ENCODE measurements at regions not wholly inside any gene's neighbourhood (a gene's known extent, or its start where the extent isn't known, plus 50 kb on each side); places are given as distances from the start of the nearest gene placed in this dataset.
"Not testable (repeated sequence)": the region's sequence is repeated elsewhere in the genome, so short reads cannot be mapped to it uniquely, and the experiment has no call there.

- Histone ChIP-seq H3K56ac (ENCODE audit: insufficient read length, low read depth, low read length) (no peak overlapping the region), H3K4me1 (ENCODE audit: insufficient read depth, low read length) (no peaks in the 10 kb centered on the region), H3K27ac (ENCODE audit: insufficient read length, low read depth, low read length) (no peak overlapping the region), H3K4ac (ENCODE audit: low read depth, low read length) (no peak overlapping the region), H3K9me3 (ENCODE audit: control insufficient read depth, low read depth, low read length) (no peaks in the 10 kb centered on the region), H3K23ac (ENCODE audit: insufficient read length, low read depth, low read length) (no peak overlapping the region), H3K9ac (ENCODE audit: extremely low read depth, insufficient read length, low read length) (no peak overlapping the region), H3K18ac (ENCODE audit: insufficient read length, low read depth, low read length) (no peak overlapping the region), H3K23me2 (ENCODE audit: insufficient read length, low read depth, low read length, poor library complexity, severe bottlenecking) (no peaks in the 10 kb centered on the region), H3K4me2 (ENCODE audit: insufficient read depth, insufficient read length, low read length) (no peak overlapping the region), H3K14ac (ENCODE audit: insufficient read depth, low read length) (no peak overlapping the region), H4K91ac (ENCODE audit: insufficient read length, low read depth, low read length) (no peak overlapping the region), H3K27me3 (ENCODE audit: insufficient read depth, low read length) (no peaks in the 10 kb centered on the region), H2BK12ac (ENCODE audit: insufficient read length, low read depth, low read length) (no peak overlapping the region), H2BK5ac (ENCODE audit: insufficient read length, low read length) (no peak overlapping the region), H4K5ac (ENCODE audit: insufficient read length, low read depth, low read length) (no peak overlapping the region), H2AFZ (ENCODE audit: low read length) (no peak overlapping the region), H2BK15ac (ENCODE audit: low read depth, low read length) (no peak overlapping the region), H3T11ph (ENCODE audit: low read length) (no peak overlapping the region), H3K79me1 (ENCODE audit: insufficient read depth, low read depth, low read length, poor library complexity, severe bottlenecking) (no peaks in the 10 kb centered on the region), H2BK20ac (ENCODE audit: low read depth, low read length, poor library complexity, severe bottlenecking) (no peak overlapping the region), H4K20me1 (ENCODE audit: control insufficient read depth, insufficient read depth, insufficient read length) (no peaks in the 10 kb centered on the region), H4K8ac (replicated peaks; ENCODE audit: insufficient read length, low read depth, low read length) (no peak overlapping the region), H2AK5ac (ENCODE audit: insufficient read length, low read length) (no peak overlapping the region), H2BK120ac (ENCODE audit: low read depth, low read length, poor library complexity, severe bottlenecking) (no peak overlapping the region), H3K79me2 (ENCODE audit: insufficient read depth, low read length) (no peaks in the 10 kb centered on the region)
- H3K36me3 Mint-ChIP-seq (ENCODE audit: insufficient read depth in 1 of 3, low read depth in 3 of 3): no peaks in the 10 kb centered on the region
- no peaks in the 10 kb centered on the region for H3K27me3 Mint-ChIP-seq (ENCODE audit: low read depth)
- TF ChIP-seq CTCF (conservative IDR thresholded peaks at IDR 0.05): no peak
- no peak for DNase-seq
- H3K4me3 Mint-ChIP-seq: no peak overlapping the region
- no peak overlapping the region for H3K27ac Mint-ChIP-seq
- WGBS (ENCODE audit: extremely low coverage, insufficient read length, low lambda C conversion rate): no CpG with 5 or more reads among the region's 4 CpGs
- H3K4me1 Mint-ChIP-seq: peaks cover 0 to 4% of the 10 kb centered on the region in 2 experiments; a peak in 2 of 4 replicates
- H3K9me3 Mint-ChIP-seq: peaks cover 0 to 3% of the 10 kb centered on the region in 2 experiments; a peak in 2 of 5 replicates
Observed at GRCh38 chr2:154952346-154952980, 254.0 kb downstream of the KCNJ3 start.

GRCh38 chr2:154947416-154947815 is 248.9 kb downstream of the KCNJ3 start:
- H3K4ac ChIP-seq (ENCODE audit: low read depth, low read length); H3K79me1 ChIP-seq (ENCODE audit: insufficient read depth, low read depth, low read length, poor library complexity, severe bottlenecking); H3K9me3 Mint-ChIP-seq; H2BK12ac ChIP-seq (ENCODE audit: insufficient read length, low read depth, low read length); H3K23me2 ChIP-seq (ENCODE audit: insufficient read length, low read depth, low read length, poor library complexity, severe bottlenecking); H2AFZ ChIP-seq (ENCODE audit: low read length); H3K36me3 Mint-ChIP-seq (ENCODE audit: insufficient read depth in 1 of 3, low read depth in 3 of 3); H4K8ac ChIP-seq (replicated peaks; ENCODE audit: insufficient read length, low read depth, low read length); H3K27ac Mint-ChIP-seq; H3K4me1 ChIP-seq (ENCODE audit: insufficient read depth, low read length); H3K9me3 ChIP-seq (ENCODE audit: control insufficient read depth, low read depth, low read length); H2BK120ac ChIP-seq (ENCODE audit: low read depth, low read length, poor library complexity, severe bottlenecking); H2BK15ac ChIP-seq (ENCODE audit: low read depth, low read length); DNase-seq; H3K27me3 Mint-ChIP-seq (ENCODE audit: low read depth); H2AK5ac ChIP-seq (ENCODE audit: insufficient read length, low read length); H3K14ac ChIP-seq (ENCODE audit: insufficient read depth, low read length); H3K9ac ChIP-seq (ENCODE audit: extremely low read depth, insufficient read length, low read length); H3K27ac ChIP-seq (ENCODE audit: insufficient read length, low read depth, low read length); H3K4me2 ChIP-seq (ENCODE audit: insufficient read depth, insufficient read length, low read length); H4K91ac ChIP-seq (ENCODE audit: insufficient read length, low read depth, low read length); H4K20me1 ChIP-seq (ENCODE audit: control insufficient read depth, insufficient read depth, insufficient read length); H3T11ph ChIP-seq (ENCODE audit: low read length); H4K5ac ChIP-seq (ENCODE audit: insufficient read length, low read depth, low read length); H3K79me2 ChIP-seq (ENCODE audit: insufficient read depth, low read length); H2BK20ac ChIP-seq (ENCODE audit: low read depth, low read length, poor library complexity, severe bottlenecking); H3K18ac ChIP-seq (ENCODE audit: insufficient read length, low read depth, low read length); H3K56ac ChIP-seq (ENCODE audit: insufficient read length, low read depth, low read length); H3K4me3 Mint-ChIP-seq; H2BK5ac ChIP-seq (ENCODE audit: insufficient read length, low read length); H3K23ac ChIP-seq (ENCODE audit: insufficient read length, low read depth, low read length); H3K27me3 ChIP-seq (ENCODE audit: insufficient read depth, low read length): not testable (repeated sequence)
- H3K4me1 Mint-ChIP-seq: peaks cover 21 to 27% of the 10 kb centered on the region in 2 experiments
- WGBS (ENCODE audit: extremely low coverage, insufficient read length, low lambda C conversion rate): no CpG with 5 or more reads among the region's 16 CpGs

Measured in H9 (cell line).